Non-pigmented ciliary epithelial cell (primary cell): ENCODE measurements at regions not wholly inside any gene's neighbourhood (a gene's known extent, or its start where the extent isn't known, plus 50 kb on each side); places are given as distances from the start of the nearest gene placed in this dataset.
"Not testable (repeated sequence)": the region's sequence is repeated elsewhere in the genome, so short reads cannot be mapped to it uniquely, and the experiment has no call there.

Source experiments
- DNase-seq: peaks from one replicate; pipeline ENCODE4 v3.0.0-alpha.2; 2010; ENCODE audit warnings: low read depth

GRCh38 chr10:25867321-25867720 lies 66.7 kb upstream of the MYO3A start:
- no peak for DNase-seq

GRCh38 chr10:25869067-25869591 lies 64.9 kb upstream of the MYO3A start:
- no peak for DNase-seq

- no peak for DNase-seq
Measured at GRCh38 chr10:25869609-25870008, 64.4 kb upstream of the MYO3A start.

- not testable (repeated sequence) for DNase-seq
Measured at GRCh38 chr10:25874402-25874801, 59.6 kb upstream of the MYO3A start.

DNA sequence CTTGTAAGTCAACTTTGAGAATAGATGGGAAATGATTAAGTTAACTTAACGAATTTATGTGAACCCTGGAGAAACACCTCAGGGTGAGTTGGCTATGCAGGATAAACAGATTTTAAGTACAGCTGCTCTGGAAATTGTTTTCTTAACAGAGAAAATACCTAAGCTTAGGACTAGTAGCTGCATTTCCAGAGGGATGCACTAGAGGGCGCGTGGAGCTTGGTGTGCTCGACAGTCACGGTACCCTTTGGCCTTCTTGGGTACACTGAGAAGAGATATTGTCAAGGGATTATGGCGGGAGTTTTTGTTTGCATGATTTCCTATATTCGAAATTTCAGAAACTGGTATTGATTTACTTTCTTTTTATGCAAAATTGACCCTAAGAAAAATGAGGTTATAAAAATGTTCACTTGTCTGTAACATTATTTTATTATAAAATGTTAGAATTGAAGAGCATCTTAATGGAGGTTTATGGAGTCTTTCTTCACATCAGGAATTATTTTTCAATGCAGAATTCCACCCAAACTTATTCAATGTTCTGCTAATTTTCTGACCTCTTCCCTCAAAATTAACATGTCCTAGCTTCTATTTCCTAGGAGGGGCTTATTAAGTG lies 58.4 kb upstream of the MYO3A start:
- DNase-seq = peak; percentile 15

DNA sequence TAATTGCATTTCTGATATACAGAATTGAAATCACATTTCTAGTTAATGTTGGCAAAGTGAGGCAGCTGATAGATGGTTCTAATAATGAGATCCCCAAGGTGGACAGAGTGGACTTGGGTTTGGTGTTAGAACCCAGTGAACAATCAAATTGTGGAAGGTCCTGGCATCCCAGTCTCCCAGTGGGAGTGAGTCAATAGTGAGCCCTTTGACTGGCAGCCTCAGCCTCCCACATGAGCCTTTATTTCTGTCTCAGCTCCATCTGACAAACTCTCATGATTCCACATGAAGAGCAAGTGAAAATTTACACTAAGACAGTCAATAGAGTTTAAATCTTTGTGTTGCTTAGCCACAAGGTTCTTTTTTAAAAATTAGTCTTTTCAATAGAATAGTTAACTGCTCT lies 56.7 kb upstream of the MYO3A start:
- DNase-seq = no peak
